GM18951 (cell line): ENCODE measurements at regions not wholly inside any gene's neighbourhood (a gene's known extent, or its start where the extent isn't known, plus 50 kb on each side); places are given as distances from the start of the nearest gene placed in this dataset.

Source experiments
- POLR2A ChIP-seq: IDR thresholded peaks from 4 replicates; pipeline ENCODE4 v1.6.1; 2011; ENCODE audit warnings: mild to moderate bottlenecking; ENCODE audit not compliant: insufficient read length, insufficient read depth; ENCODE audit errors: extremely low read depth
- in situ Hi-C: fragments of 300-500 bp; cut with MboI; formaldehyde crosslinking; loops from one replicate; pipeline ENCODE4 v1.12.0; 2022; ENCODE audit warnings: low sequenced_read_pairs, mixed read lengths, inconsistent platforms; ENCODE audit not compliant: unreplicated experiment

GRCh38 chr9:18385696-18386490 is 88.1 kb upstream of the ADAMTSL1 start:
- in situ Hi-C loops = no loop called here
- TF ChIP-seq POLR2A = no peak

- in situ Hi-C loops = no loop called here
- TF ChIP-seq POLR2A = no peak
Observed at GRCh38 chr9:18390393-18390792, 83.6 kb upstream of the ADAMTSL1 start.

- in situ Hi-C loops = no loop called here
- TF ChIP-seq POLR2A = no peak
Observed at GRCh38 chr9:18393340-18394130, 80.4 kb upstream of the ADAMTSL1 start.

- in situ Hi-C loops = no loop called here
- TF ChIP-seq POLR2A = no peak
Observed at GRCh38 chr9:18394847-18395351, 79.1 kb upstream of the ADAMTSL1 start.

GRCh38 chr9:18396102-18396728 is 77.7 kb upstream of the ADAMTSL1 start:
- TF ChIP-seq POLR2A = no peak
- in situ Hi-C loops = no loop called here

DNA sequence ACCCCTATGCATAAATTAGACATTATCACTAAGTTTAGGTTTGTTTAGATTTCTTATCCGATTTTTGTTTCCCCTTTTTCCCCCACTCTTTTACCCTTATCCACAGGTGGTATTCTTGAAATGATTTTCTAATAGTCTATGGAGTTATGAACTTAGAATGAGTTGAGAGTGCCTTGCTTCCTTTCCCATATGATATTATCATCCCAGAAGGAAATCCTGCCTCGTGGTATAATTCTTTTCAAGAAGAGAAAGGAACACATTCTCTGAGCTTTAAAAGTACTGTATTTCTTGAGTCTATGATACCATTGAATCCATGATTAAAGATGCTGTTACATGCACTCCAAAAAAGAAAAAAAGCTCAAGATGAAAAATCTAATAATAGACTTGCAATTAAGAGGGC is 76.9 kb upstream of the ADAMTSL1 start:
- TF ChIP-seq POLR2A = no peak
- in situ Hi-C loops = no loop called here

DNA sequence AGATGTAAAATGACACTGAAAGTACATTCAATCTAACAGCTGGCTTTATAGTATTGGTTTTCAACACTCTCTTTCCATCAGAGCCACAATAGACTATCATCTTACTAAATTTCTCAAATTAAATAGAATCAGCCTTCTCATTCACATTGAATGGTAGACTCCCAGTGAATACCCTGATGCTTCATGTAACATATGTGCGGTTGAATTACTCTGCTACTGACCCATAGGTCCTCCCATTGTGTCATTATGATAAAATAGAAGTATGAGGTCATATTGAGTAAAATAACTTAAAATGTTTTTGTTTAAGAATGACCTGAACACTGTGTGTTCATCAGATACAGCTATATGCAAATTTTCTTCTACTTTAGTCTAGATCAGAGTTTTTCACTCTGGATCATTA is 75.9 kb upstream of the ADAMTSL1 start:
- in situ Hi-C loops = no loop called here
- no peak for TF ChIP-seq POLR2A

DNA sequence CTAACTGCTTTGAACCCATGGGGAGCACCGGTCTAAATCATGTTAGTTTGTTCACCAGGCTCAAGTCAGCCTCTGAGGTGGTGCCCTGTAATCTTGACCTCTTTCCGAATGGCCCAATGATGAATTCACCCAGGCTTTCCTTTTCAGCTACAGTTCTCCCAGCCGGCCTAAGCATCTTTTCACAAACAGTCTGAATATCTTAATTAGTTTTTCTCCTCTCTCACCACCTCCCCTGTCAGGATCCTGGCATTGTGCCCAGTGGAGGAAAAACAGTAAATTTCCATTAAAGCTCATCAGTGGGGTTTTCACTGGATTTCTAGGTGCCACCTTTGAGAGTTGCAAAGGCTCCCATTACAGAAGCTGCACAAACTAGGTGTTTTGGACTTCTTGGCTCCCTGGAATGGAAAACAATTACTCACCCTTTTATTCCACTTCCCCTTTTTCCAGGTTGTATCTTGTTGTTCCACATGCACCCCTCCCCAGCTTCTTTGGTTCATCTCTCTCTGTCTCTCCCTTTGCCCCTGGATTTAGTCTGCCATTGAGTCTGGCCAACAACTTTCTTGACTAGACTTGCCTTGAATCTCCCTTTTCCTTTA is 69.4 kb upstream of the ADAMTSL1 start:
- in situ Hi-C loops = no loop called here
- TF ChIP-seq POLR2A = no peak

GRCh38 chr9:18405240-18405639 is 68.7 kb upstream of the ADAMTSL1 start:
- in situ Hi-C loops = no loop called here
- TF ChIP-seq POLR2A = no peak

- in situ Hi-C loops = no loop called here
- TF ChIP-seq POLR2A = no peak
Observed at GRCh38 chr9:18410983-18411382, 63.0 kb upstream of the ADAMTSL1 start.

- in situ Hi-C loops = no loop called here
- no peak for TF ChIP-seq POLR2A
Observed at GRCh38 chr9:18421391-18421790, 52.6 kb upstream of the ADAMTSL1 start.

- TF ChIP-seq POLR2A = no peak
- in situ Hi-C loops = no loop called here
Observed at GRCh38 chr9:18422296-18423036, 51.5 kb upstream of the ADAMTSL1 start.
